GM06990 (cell line): ENCODE measurements at regions not wholly inside any gene's neighbourhood (a gene's known extent, or its start where the extent isn't known, plus 50 kb on each side); places are given as distances from the start of the nearest gene placed in this dataset.

Source experiments
- DNase-seq: peaks from one replicate; pipeline ENCODE4 v3.0.0-alpha.2; 2011; ENCODE audit not compliant: insufficient read length; ENCODE audit errors: extremely low read depth
- H3K27me3 ChIP-seq: replicated peaks from 2 replicates; pipeline ENCODE4 v1.6.0; 2011; ENCODE audit warnings: low read length; ENCODE audit not compliant: control insufficient read depth, insufficient read depth
- H3K36me3 ChIP-seq: 2 replicates; pipeline ENCODE4 v1.5.1; 2011; ENCODE audit warnings: low read length; ENCODE audit not compliant: control insufficient read depth, insufficient read depth
- H3K4me3 ChIP-seq: replicated peaks from 2 replicates; pipeline ENCODE4 v1.5.1; 2011; ENCODE audit warnings: low read depth, mild to moderate bottlenecking, control low read depth, low read length
- TF ChIP-seq, protein P1 (sequence below): IDR thresholded peaks from 2 replicates; pipeline ENCODE4 v1.5.1; 2011; ENCODE audit warnings: low read length, control low read depth, mild to moderate bottlenecking, inconsistent platforms; ENCODE audit not compliant: insufficient read depth, poor library complexity, severe bottlenecking

DNA sequence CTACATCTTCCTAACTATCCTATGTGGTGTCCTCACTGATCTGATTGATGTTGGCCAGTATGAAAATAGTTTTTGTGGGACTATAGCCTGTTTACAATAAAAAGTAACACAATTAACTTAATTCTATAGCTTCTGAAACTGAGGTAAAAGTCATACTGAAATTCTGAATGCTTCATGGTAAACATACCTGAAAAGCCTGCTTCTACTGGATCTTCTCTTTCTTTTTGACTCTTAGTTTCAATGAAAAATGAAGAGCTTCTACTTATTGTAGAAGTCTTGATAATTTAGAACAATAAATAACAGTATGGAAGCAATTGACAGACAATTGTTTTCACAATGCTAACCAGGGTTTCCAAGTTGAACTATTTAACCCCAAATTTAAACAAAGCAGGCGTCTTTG, 383.9 kb upstream of the MMS22L start:
- Histone ChIP-seq H3K4me3 (no peak overlapping the region), H3K27me3 (no peaks in the 10 kb centered on the region), H3K36me3 (no peaks in the 10 kb centered on the region)
- TF ChIP-seq, protein P1, sequence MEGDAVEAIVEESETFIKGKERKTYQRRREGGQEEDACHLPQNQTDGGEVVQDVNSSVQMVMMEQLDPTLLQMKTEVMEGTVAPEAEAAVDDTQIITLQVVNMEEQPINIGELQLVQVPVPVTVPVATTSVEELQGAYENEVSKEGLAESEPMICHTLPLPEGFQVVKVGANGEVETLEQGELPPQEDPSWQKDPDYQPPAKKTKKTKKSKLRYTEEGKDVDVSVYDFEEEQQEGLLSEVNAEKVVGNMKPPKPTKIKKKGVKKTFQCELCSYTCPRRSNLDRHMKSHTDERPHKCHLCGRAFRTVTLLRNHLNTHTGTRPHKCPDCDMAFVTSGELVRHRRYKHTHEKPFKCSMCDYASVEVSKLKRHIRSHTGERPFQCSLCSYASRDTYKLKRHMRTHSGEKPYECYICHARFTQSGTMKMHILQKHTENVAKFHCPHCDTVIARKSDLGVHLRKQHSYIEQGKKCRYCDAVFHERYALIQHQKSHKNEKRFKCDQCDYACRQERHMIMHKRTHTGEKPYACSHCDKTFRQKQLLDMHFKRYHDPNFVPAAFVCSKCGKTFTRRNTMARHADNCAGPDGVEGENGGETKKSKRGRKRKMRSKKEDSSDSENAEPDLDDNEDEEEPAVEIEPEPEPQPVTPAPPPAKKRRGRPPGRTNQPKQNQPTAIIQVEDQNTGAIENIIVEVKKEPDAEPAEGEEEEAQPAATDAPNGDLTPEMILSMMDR = no peak
- DNase-seq = peak; percentile 15

DNA sequence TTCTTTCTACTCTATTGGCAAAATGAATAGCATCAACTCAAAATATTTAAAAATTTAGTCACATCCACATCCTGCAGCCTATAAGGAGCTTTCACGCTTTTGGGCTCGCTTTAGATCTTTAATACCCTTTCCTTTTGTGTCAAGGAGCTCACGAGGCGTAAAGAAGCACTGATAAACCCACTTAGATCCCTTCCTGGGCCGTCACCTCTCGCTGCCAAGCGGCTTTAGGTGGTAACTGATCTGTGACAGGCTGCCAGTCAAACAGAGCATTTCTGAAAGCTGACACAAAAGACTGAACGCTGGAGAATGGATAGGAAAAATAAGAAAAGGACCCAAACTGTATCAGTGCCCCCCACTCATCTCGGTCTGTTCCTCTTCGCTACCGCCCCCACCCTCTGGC, 385.7 kb upstream of the MMS22L start:
- TF ChIP-seq, protein P1 = no peak
- peak overlapping the region; percentile 42 for H3K4me3 ChIP-seq

GRCh38 chr6:97669191-97670031, 386.4 kb upstream of the MMS22L start:
- TF ChIP-seq, protein P1 = no peak
- H3K4me3 ChIP-seq = peak overlapping the region; percentile 42
- peak; percentile 74 for DNase-seq

More for the DNA sequence above, 385.7 kb upstream of the MMS22L start:
- no peaks in the 10 kb centered on the region for H3K36me3 ChIP-seq
- no peaks in the 10 kb centered on the region for H3K27me3 ChIP-seq
- DNase-seq = peak; percentile 44

GRCh38 chr6:97674802-97675201, 391.8 kb upstream of the MMS22L start:
- no peaks in the 10 kb centered on the region for H3K27me3 ChIP-seq
- TF ChIP-seq, protein P1 = no peak
- H3K36me3 ChIP-seq = no peaks in the 10 kb centered on the region
- no peak overlapping the region for H3K4me3 ChIP-seq
- DNase-seq = no peak

More at GRCh38 chr6:97669191-97670031, 386.4 kb upstream of the MMS22L start:
- Histone ChIP-seq H3K36me3 (no peaks in the 10 kb centered on the region), H3K27me3 (no peaks in the 10 kb centered on the region)

DNA sequence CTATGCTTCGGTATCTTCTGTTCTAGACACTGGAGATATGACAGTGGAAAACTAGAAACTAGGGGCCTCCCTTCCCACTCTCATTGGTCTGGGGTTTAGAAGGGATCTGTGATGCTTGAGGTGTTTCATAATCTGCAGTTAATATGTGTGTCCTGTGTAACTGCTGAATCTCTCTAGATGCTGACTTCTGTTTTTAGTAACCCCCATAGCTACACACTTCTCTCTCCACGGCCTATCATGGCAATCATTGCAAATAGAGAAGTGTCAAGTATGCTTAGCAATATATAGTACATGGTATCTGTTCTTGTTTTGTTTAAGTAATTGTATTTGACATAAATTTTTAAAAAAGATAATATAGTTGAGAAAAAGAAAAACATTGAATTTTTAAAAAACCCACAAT, 394.6 kb upstream of the MMS22L start:
- TF ChIP-seq, protein P1 = no peak
- H3K4me3 ChIP-seq = no peak overlapping the region
- DNase-seq = no peak
- no peaks in the 10 kb centered on the region; the same call in 1 of the 2 replicates for H3K27me3 ChIP-seq
- H3K36me3 ChIP-seq = no peaks in the 10 kb centered on the region
